NCI-H82 (cell line): ENCODE measurements at regions not wholly inside any gene's neighbourhood (a gene's known extent, or its start where the extent isn't known, plus 50 kb on each side); places are given as distances from the start of the nearest gene placed in this dataset.
A peak's percentile ranks its signal among the peaks of the same experiment; 100 is the strongest.
"Not testable (repeated sequence)": the region's sequence is repeated elsewhere in the genome, so short reads cannot be mapped to it uniquely, and the experiment has no call there.

Source experiments
- DNase-seq: peaks from one replicate; lab custom pipeline; 2025; lab: John Stamatoyannopoulos, UW

- DNase-seq, result no peak
Observed at GRCh38 chr2:16103614-16104314, 163.4 kb downstream of the MYCN start.

DNA sequence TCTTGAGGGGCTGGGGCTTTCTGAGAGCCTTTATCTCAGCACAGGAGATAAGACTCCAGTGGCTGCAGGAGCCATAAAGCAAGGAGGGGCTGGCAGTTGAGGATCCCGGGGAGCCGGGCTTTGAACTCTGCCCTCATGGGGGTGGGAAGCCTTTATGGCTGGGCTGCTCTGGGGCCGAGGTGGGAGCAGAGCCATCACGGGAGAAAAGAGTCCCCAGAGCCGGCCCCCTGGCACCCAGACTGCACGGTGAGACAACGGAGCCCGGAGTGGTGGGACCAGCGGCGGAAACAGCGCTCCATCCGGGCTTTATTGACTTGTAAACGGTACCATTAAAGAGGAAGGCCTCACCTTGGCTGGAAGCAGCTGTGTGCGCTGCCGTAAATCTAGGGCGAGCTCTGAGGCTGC lies 162.6 kb downstream of the MYCN start:
- no peak for DNase-seq

DNA sequence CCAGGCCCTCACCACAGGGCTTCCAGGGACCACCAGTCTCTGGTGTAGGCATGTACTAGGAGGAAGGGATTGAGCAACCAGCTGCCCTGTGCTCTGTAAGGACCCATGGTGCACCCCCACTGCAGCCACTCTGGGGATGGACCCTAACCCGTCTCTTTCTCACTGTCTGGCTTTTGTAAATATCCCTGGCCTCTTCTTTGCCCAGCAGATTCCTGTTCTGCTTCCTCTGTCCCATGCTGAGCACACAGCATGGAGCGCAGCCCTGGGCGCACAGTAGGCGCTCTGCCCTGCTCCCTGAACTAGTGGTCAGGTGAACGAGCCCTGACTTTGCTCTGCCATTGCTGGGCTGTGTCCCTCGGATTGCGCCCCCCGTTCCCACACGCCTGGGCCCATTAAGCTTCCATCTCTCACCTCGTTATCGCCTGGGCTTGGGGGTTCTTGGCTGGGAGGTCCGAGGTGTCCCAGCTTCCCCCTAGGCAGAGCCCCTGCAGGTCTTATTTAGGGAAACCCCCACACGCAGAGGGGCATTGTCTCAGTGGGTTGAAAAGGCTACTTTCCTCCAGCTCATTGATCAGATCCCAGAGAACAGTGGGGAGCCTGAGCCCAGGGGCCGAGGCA lies 162.1 kb downstream of the MYCN start:
- DNase-seq, result no peak

DNA sequence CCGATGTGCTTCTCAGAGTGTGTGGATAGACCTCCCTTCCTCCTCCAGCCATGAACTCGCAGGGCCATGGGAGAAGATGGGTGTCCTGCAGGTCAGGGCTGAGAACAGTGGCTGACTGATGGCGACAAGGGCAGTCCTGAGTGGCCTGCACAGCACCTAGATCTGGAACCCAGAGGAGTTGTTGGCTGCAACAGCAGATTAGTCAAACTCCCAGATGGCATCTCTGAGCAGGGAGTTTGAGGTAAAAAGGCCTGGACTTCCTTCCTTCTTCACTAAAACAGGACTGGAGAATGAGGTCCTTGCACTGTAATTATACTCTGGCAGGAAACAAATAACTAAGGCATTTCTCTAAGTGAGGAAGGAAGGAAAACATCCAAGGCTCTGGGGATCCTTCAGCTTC lies 160.8 kb downstream of the MYCN start:
- DNase-seq, result no peak

DNA sequence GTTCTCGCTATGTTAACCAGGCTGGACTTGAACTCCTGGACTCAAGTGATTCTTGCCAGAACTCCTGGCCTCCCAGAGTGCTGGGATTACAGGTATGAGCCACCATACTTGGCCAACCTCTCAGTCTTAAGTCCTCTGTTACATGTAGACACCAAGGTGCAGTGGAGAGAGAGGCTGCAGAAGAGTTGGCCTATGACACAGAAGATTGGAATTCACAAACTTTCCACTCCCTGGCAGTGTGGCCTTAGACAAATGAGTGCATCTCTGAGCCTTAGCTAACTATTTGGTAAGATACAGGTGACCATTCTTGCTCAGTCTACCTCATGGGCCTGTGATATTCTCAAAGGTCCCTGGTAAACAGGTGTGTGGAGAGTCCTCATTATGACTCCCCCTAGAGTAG lies 159.7 kb downstream of the MYCN start:
- no peak for DNase-seq

- no peak for DNase-seq
Observed at GRCh38 chr2:16099326-16099725, 159.0 kb downstream of the MYCN start.

DNA sequence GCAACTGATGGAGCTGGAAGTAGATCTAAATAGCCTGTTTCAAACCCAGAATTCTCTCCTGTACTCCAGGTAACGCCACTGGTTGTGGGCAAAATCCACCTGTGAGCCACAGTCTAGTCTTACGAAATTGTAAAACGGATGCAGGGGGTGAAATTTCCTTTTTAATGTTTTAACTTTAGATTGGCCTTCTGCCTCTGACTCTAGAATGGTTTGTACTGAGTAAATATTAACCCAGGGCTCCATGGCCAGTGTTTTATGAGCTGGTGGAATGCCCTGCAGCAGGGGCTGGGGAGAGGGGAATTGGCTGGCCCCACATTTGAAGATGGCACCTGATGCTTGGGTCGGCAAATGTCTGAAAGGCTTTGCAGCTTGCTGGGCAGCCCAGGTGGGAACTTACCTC lies 156.6 kb downstream of the MYCN start:
- DNase-seq, result no peak

- not testable (repeated sequence) for DNase-seq
Observed at GRCh38 chr2:16095483-16095882, 155.1 kb downstream of the MYCN start.

DNA sequence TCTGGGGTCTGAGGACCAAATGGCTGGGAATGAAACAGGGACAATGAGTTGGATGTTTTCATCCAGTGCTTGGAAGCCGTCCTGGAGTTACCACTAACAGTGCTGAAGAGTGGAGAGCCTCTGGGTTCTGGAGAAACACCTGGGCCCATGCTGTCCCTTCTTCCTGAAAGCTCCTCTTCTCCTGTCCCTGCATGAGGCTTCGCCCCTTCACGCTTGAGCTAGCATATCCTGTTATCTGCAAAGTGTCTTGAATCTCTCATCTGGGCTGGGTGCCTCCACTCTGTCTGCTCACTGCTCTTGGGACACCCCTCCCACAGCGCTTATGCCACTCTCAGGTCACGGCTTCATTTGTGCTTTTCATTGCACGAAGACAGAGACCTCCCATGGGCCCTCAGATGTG lies 154.5 kb downstream of the MYCN start:
- DNase-seq, result peak; percentile 89

DNA sequence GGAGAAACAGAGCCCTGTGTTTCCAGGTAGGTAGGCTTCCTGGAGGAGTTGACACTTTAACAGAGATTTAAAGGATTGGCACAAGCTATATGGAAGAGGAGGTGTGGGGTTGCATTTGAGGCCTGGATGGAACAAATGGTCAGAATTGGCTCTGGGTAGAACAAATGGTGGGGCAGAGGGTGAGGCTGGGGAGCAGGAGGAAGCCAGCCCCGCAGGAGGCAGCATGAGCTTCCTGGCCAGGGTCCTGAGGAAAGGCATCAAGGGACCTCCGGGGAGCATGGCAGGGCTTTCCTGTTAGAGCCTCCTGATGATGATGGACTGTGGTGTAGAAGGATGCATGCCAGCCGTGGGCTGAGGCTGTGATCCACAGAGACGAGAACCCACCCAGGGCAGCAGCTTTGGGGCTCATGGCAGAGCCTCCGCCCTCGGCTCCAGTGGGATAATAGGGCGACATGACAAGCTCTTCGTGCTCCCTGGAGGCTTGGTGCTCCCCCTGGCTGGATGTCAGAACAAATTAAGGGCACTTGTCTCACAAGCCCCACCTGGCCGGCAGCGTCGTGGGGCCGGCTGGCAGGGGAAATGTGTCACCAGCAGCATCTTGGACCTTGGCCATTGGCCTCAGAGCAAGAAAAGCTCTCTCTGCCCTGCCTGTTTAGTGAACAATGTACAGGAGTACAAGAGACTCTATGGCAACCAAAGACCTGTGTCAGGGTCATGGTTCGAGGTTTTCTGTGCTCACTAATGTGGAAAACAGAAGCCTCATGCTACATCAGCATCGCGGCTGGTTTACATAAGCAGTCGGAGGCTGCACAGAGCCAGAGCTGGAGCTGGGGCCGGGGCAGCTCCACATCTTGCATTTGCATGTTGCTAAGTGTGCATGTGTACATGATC lies 153.5 kb downstream of the MYCN start:
- peak; percentile 29 for DNase-seq

- DNase-seq, result no peak
Observed at GRCh38 chr2:16092861-16093638, 152.7 kb downstream of the MYCN start.

GRCh38 chr2:16091576-16092282 lies 151.4 kb downstream of the MYCN start:
- no peak for DNase-seq

GRCh38 chr2:16090650-16091575 lies 150.6 kb downstream of the MYCN start:
- peak; percentile 8 for DNase-seq

- DNase-seq, result not testable (repeated sequence)
Observed at GRCh38 chr2:16089491-16089890, 149.1 kb downstream of the MYCN start.

DNA sequence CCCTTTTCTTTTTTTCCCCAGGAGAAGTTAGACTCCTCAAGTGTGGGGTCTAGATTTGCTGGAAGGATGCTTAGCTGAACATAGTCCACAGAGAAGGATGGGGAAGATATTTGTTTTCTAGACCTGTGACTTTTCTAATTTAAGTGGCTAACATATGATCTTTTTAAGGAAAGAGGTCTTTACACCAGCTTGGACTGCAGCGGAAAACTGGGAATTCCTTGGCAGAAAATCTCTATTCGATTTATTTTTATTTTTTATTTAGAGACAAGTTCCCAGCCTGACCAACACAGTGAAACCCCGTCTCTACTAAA lies 148.4 kb downstream of the MYCN start:
- no peak for DNase-seq

- no peak for DNase-seq
Observed at GRCh38 chr2:16088035-16088801, 147.9 kb downstream of the MYCN start.

GRCh38 chr2:16086136-16086535 lies 145.8 kb downstream of the MYCN start:
- not testable (repeated sequence) for DNase-seq

- no peak for DNase-seq
Observed at GRCh38 chr2:16085073-16085472, 144.7 kb downstream of the MYCN start.

- DNase-seq, result no peak
Observed at GRCh38 chr2:16084274-16084673, 143.9 kb downstream of the MYCN start.

DNA sequence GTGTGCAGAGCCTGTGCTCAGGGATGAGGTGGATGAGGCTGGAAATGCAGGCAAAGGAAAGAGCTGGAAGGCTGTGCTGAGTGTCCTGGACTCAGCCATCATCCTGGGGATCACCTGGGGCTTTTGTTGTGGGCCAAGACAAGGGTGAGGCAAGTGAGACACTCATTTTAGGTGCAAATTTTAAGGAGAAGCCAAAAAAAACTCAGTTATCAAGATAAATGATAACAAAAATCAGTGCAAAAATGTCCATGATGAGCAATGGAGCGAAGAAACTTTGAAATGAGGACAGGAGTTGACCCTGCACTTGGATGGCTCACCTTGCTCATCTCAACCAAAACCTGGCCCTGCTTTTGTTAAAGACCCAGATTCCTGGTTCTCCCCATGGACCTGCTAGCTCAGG lies 141.9 kb downstream of the MYCN start:
- no peak for DNase-seq
